ENCODE measurements at regions not wholly inside any gene's neighbourhood (a gene's known extent, or its start where the extent isn't known, plus 50 kb on each side); places are given as distances from the start of the nearest gene placed in this dataset.
"Not testable (repeated sequence)": the region's sequence is repeated elsewhere in the genome, so short reads cannot be mapped to it uniquely, and the experiment has no call there.

DNA sequence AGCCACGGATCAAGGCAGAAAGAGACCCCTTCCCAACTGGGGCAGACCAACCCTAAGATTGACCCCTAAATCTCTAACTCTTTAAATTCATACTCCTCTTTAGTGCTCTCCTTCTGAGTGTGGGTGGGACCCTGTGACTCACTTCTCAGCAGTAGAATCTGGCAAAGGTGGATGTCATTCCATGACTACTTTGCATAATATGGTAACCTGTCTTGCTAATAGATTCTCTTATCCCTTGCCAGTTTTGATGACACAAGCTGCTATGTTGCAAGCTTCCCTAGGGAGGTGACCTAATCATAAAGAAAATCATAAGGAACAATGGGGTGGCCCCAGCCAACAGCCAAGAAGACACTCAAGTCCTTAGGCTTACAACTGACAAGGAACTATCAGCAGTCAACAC lies 155.4 kb upstream of the VWC2 start:
- DNase-seq: no peak

- no peak for DNase-seq
These were observed 149.5 kb upstream of the VWC2 start for GRCh38 chr7:49623943-49624342.

DNA sequence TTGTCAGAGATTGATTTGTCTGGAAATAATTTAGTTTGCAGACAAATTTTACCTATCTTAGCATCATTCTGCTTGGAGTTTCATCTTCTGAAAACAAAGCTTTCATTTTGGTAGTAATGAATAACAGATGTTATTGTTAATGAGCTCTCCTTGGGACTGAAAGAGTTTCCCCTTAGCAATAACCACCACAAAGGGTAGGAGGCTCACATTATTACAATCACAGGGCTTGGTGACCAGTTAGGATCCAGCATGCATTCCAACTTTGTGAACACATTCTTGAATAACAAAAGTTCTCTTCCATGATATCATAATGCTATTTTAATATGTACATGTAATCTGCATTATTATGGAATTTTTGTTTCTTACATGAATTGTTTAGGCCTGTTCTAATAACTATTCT lies 148.8 kb upstream of the VWC2 start:
- no peak for DNase-seq

GRCh38 chr7:49630513-49630912 lies 142.9 kb upstream of the VWC2 start:
- no peak for DNase-seq

GRCh38 chr7:49631071-49631815 lies 142.2 kb upstream of the VWC2 start:
- no peak for DNase-seq

GRCh38 chr7:49631960-49632359 lies 141.5 kb upstream of the VWC2 start:
- no peak for DNase-seq

- no peak for DNase-seq
These were observed 137.6 kb upstream of the VWC2 start for GRCh38 chr7:49635800-49636199.

GRCh38 chr7:49636400-49636799 lies 137.0 kb upstream of the VWC2 start:
- DNase-seq: no peak

- DNase-seq: no peak
These were observed 135.3 kb upstream of the VWC2 start for GRCh38 chr7:49638166-49638565.

- no peak for DNase-seq
These were observed 134.3 kb upstream of the VWC2 start for GRCh38 chr7:49639068-49639593.

GRCh38 chr7:49639808-49640207 lies 133.6 kb upstream of the VWC2 start:
- DNase-seq: no peak

- DNase-seq: peak; percentile 22 to 45
These were observed 130.1 kb upstream of the VWC2 start for GRCh38 chr7:49643321-49643720.

GRCh38 chr7:49643736-49644135 lies 129.7 kb upstream of the VWC2 start:
- no peak for DNase-seq

GRCh38 chr7:49644396-49645166 lies 128.9 kb upstream of the VWC2 start:
- no peak for DNase-seq

DNA sequence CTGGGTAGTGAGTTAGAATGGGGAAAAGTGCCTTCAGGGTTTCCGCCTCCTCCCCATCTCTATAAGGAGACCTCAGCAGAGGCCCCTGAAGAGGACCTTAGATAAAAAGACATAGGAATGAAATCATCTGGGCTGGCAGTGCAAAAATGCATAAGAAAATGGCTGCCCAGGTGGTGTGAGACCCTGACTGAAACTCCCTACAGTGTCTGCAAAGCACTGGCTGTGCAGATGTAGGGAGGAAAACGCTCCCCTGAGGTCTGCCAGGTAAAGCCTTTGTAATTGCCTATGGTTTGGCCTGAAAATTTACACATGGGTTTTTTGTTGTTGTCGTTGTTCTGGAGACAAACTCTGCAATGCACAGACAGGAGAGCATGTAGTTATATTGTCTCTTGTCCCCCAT lies 128.1 kb upstream of the VWC2 start:
- no peak for DNase-seq

DNA sequence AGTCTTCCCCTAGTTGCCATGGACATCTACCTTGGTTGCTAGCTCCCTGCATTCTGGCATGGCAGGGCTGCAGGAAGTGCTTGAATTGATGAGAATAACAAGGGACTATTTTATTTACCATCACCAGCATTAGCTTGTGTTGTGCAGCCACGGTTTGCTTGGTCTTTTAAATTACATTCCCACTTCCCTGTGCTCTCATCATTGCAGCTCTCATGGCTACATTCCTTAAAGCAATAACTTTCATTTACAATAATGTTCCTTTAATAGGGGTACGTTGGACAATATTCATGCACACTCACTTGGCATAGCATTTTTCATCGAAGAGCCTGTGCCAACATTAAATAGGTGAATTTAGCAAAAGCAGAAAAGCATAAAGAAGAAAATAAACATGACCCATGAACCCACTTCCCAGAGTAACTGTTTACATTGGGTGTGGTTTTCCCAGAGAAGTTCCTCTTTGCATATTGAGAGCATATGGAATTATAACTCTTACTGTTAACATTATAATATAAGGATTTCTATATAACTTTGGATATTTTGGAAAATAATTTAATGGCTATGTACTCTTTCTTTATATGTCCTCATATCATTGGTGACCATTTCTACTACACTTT lies 113.2 kb upstream of the VWC2 start:
- DNase-seq: no peak

GRCh38 chr7:49660976-49661375 lies 112.5 kb upstream of the VWC2 start:
- no peak for DNase-seq

DNA sequence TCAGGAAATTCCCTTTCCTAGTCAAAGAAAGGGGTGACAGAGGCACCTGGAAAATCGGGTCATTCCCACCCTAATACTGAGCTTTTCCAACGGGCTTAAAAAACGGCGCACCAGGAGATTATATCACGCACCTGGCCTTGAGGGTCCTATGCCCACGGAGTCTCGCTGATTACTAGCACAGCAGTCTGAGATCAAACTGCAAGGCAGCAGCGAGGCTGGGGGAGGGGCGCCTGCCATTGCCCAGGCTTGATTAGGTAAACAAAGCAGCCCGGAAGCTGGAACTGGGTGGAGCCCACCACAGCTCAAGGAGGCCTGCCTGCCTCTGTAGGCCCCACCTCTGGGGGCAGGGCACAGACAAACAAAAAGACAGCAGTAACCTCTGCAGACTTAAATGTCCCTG lies 107.5 kb upstream of the VWC2 start:
- DNase-seq: not testable (repeated sequence)

- DNase-seq: no peak
These were observed 106.7 kb upstream of the VWC2 start for GRCh38 chr7:49666764-49667163.

DNA sequence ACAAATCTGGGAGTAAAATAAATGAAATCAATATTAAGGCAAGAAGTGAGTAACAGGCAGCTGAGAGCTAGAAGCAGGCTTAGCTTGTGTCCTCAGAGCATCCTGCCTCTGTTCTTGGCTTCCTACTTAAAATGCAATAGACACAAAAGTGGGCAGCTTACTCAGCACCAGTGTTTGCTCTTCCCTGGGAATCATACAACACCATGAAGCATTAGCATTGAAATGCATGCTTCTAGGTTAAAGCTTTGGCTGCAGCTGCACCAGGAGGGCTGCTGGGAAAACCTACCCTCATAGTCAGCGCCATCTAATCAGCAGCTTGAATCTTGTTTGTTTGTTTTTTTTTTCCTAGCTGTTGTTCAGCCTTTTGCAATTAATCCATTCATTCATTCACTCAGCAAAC lies 104.2 kb upstream of the VWC2 start:
- no peak for DNase-seq

GRCh38 chr7:49669692-49670260 lies 103.7 kb upstream of the VWC2 start:
- DNase-seq: no peak

DNA sequence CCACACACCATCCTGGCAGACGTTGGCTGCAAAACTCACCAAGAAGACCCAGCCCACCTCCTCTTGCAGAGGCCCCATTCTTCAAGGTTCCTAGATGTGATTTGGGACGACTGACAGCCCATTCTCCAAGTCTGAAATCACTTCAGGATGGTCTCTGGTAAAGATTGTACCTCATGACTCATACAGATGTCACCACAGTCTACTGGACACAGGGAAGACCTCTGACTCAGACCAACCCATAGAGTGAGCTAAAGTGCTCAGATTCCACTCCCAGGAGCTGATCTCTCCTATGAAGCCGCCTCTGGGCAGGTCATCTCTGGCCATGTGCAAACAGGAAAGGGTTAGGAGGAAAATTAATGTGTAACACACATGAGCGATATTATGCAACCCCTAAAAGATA lies 102.4 kb upstream of the VWC2 start:
- DNase-seq: no peak

- no peak for DNase-seq
These were observed 80.9 kb upstream of the VWC2 start for GRCh38 chr7:49692516-49692915.

All from hippocampal formation (tissue), 2 donors.